ENCODE measurements at regions not wholly inside any gene's neighbourhood (a gene's known extent, or its start where the extent isn't known, plus 50 kb on each side); places are given as distances from the start of the nearest gene placed in this dataset.

GRCh38 chr21:18899261-18899660 is 495.7 kb upstream of the TMPRSS15 start:
- no peak for TF ChIP-seq CTCF (IDR thresholded peaks at IDR 0.05)
- TF ChIP-seq POLR2A (IDR thresholded peaks at IDR 0.05): no peak

Measured in heart left ventricle (tissue), 13 donors.